ENCODE measurements at regions not wholly inside any gene's neighbourhood (a gene's known extent, or its start where the extent isn't known, plus 50 kb on each side); places are given as distances from the start of the nearest gene placed in this dataset.
"Not testable (repeated sequence)": the region's sequence is repeated elsewhere in the genome, so short reads cannot be mapped to it uniquely, and the experiment has no call there.

GRCh38 chr1:148385371-148386030 is 97.6 kb downstream of the PPIAL4G start:
- no peak for DNase-seq

- no peak for DNase-seq
Observed at GRCh38 chr1:148383966-148384365, 99.1 kb downstream of the PPIAL4G start.

GRCh38 chr1:148379697-148380096 is 103.4 kb downstream of the PPIAL4G start:
- no peak for DNase-seq

GRCh38 chr1:148379170-148379500 is 104.0 kb downstream of the PPIAL4G start:
- DNase-seq = no peak

GRCh38 chr1:148377992-148378391 is 105.1 kb downstream of the PPIAL4G start:
- DNase-seq = not testable (repeated sequence)

GRCh38 chr1:148377045-148377444 is 106.1 kb downstream of the PPIAL4G start:
- DNase-seq = not testable (repeated sequence)

GRCh38 chr1:148374101-148374500 is 109.0 kb downstream of the PPIAL4G start:
- no peak for DNase-seq

GRCh38 chr1:148373192-148373925 is 109.7 kb downstream of the PPIAL4G start:
- DNase-seq = no peak

GRCh38 chr1:148372731-148373130 is 110.4 kb downstream of the PPIAL4G start:
- peak in 1 of 2 experiments; percentile 10 for DNase-seq

- DNase-seq = not testable (repeated sequence)
Observed at GRCh38 chr1:148372051-148372726, 110.9 kb downstream of the PPIAL4G start.

- peak; percentile 62 to 67 for DNase-seq
Observed at GRCh38 chr1:148371551-148371994, 111.5 kb downstream of the PPIAL4G start.

- peak; percentile 37 to 57 for DNase-seq
Observed at GRCh38 chr1:148370661-148371060, 112.4 kb downstream of the PPIAL4G start.

GRCh38 chr1:148367596-148367995 is 115.5 kb downstream of the PPIAL4G start:
- no peak for DNase-seq

- DNase-seq = not testable (repeated sequence)
Observed at GRCh38 chr1:148366136-148366753, 116.9 kb downstream of the PPIAL4G start.

- not testable (repeated sequence) for DNase-seq
Observed at GRCh38 chr1:148365151-148365550, 118.0 kb downstream of the PPIAL4G start.

- not testable (repeated sequence) for DNase-seq
Observed at GRCh38 chr1:148363979-148364378, 119.1 kb downstream of the PPIAL4G start.

GRCh38 chr1:148363439-148363810 is 119.7 kb downstream of the PPIAL4G start:
- no peak for DNase-seq

- no peak for DNase-seq
Observed at GRCh38 chr1:148362626-148363438, 120.3 kb downstream of the PPIAL4G start.

GRCh38 chr1:148362216-148362611 is 120.9 kb downstream of the PPIAL4G start:
- DNase-seq = no peak

GRCh38 chr1:148361427-148362215 is 121.5 kb downstream of the PPIAL4G start:
- DNase-seq = not testable (repeated sequence)

GRCh38 chr1:148357037-148357436 is 126.1 kb downstream of the PPIAL4G start:
- no peak for DNase-seq

GRCh38 chr1:148355976-148356375 is 127.1 kb downstream of the PPIAL4G start:
- DNase-seq = no peak

All from AML-193 (cell line).